Karpas-422 (cell line): ENCODE measurements at regions not wholly inside any gene's neighbourhood (a gene's known extent, or its start where the extent isn't known, plus 50 kb on each side); places are given as distances from the start of the nearest gene placed in this dataset.
A peak's percentile ranks its signal among the peaks of the same experiment; 100 is the strongest.
"Not testable (repeated sequence)": the region's sequence is repeated elsewhere in the genome, so short reads cannot be mapped to it uniquely, and the experiment has no call there.

Experiments used
- DNase-seq: peaks from one replicate; pipeline ENCODE4 v3.0.0-alpha.2; 2015
- H2AFZ ChIP-seq: fragments of 200-600 bp; sonication (generic); 2 replicates; pipeline ENCODE4 v1.6.1; 2014; ENCODE audit warnings: antibody characterized with exemption, low read length, mixed read lengths
- H3K27ac ChIP-seq: fragments of 200-600 bp; sonication (generic); 2 replicates; pipeline ENCODE4 v1.5.1; 2014; ENCODE audit warnings: mild to moderate bottlenecking, low read length, moderate library complexity
- H3K27me3 ChIP-seq: fragments of 200-600 bp; sonication (generic); 2 replicates; pipeline ENCODE4 v1.6.1; 2014; ENCODE audit warnings: low read length, mixed read lengths
- H3K36me3 ChIP-seq: fragments of 200-600 bp; sonication (generic); 2 replicates; pipeline ENCODE4 v1.6.1; 2014; ENCODE audit warnings: low read length, mixed read lengths; ENCODE audit not compliant: insufficient read depth
- H3K4me1 ChIP-seq: fragments of 200-600 bp; sonication (generic); 2 replicates; pipeline ENCODE4 v1.6.1; 2014; ENCODE audit warnings: mild to moderate bottlenecking, low read length, mixed read lengths
- H3K4me2 ChIP-seq: fragments of 200-600 bp; sonication (generic); 2 replicates; pipeline ENCODE4 v1.6.1; 2014; ENCODE audit warnings: low read length, low read depth, mild to moderate bottlenecking; ENCODE audit not compliant: poor library complexity, severe bottlenecking
- H3K4me3 ChIP-seq: fragments of 200-600 bp; sonication (generic); 2 replicates; pipeline ENCODE4 v1.5.1; 2014; ENCODE audit warnings: mild to moderate bottlenecking, antibody characterized with exemption, low read length, mixed read lengths
- H3K79me2 ChIP-seq: fragments of 200-600 bp; sonication (generic); 2 replicates; pipeline ENCODE4 v1.6.1; 2014; ENCODE audit warnings: mild to moderate bottlenecking, low read length, mixed read lengths
- H3K9ac ChIP-seq: fragments of 200-600 bp; sonication (generic); 2 replicates; pipeline ENCODE4 v1.6.0; 2014; ENCODE audit warnings: low read length
- H3K9me2 ChIP-seq: fragments of 200-600 bp; sonication (generic), shearing (Covaris generic); replicated peaks from 2 replicates; pipeline ENCODE4 v1.6.0; 2014; ENCODE audit warnings: mild to moderate bottlenecking, low read length, moderate library complexity; ENCODE audit not compliant: insufficient read depth
- H3K9me3 ChIP-seq: fragments of 300-700, 200-600 bp; sonication (generic); 2 replicates; pipeline ENCODE4 v1.6.1; 2014; ENCODE audit warnings: low read length, mixed read lengths
- H4K20me1 ChIP-seq: fragments of 200-600 bp; sonication (generic); 2 replicates; pipeline ENCODE4 v1.6.1; 2014; ENCODE audit warnings: mild to moderate bottlenecking, antibody characterized with exemption, low read length, low read depth; ENCODE audit not compliant: insufficient read depth

DNA sequence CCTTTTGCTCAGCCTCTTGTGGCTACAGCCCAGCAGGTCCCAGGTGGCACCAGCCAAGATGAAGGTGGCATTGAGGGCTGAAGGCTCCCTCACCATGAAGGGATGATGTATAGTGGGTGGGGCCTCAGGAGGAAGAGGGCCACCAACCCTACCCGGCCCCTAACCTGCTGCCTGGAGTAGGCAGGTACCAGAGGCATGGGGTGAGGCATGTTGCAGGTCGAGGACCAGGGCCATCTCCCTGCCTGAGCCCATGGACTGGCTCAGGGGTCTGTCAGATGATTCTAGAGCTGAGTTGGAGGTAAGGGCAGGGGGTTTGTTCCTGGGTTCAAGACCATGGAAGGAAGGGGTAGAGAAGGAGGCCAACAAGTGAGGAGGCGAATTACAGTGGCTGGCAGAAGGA lies 231.1 kb downstream of the POTEM start:
- H3K36me3 ChIP-seq, H2AFZ ChIP-seq, H3K4me1 ChIP-seq, H4K20me1 ChIP-seq, H3K4me2 ChIP-seq, DNase-seq, H3K27ac ChIP-seq, H3K9me2 ChIP-seq, H3K9ac ChIP-seq, H3K27me3 ChIP-seq, H3K9me3 ChIP-seq, H3K4me3 ChIP-seq, H3K79me2 ChIP-seq: not testable (repeated sequence)

DNA sequence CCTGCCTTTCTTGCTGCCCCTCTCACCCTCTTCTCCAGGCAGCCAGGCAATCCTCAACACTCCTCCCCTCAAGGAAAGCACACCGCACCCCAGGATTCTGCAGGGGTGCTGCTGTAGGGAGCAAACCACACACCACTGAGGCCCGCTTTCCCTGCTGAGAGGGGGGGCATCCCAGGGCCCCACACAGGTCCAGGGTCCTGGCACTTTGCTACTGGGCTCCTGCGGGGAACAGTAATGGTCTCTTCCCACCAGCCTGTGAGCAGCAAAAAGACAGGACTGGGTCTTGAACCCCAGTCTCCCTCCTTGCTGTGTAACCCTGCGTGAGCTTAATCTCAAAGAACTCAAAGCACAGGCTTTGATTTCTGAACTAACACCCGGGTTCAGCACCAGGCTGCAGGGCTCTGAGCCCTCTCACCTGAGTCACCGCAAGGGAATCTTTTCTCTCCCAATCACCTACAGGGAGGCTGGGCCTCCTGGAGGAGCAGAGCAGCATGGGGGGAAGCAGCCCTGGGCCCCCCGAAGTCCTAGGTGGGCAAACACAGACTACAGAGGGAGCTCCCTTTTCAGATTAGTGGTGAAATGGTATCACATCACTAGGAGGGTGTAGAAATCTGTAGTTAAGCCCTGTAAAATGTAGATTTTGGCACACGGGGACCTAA lies 232.6 kb downstream of the POTEG start:
- not testable (repeated sequence) for H3K4me2 ChIP-seq, H2AFZ ChIP-seq, H3K79me2 ChIP-seq, H3K4me1 ChIP-seq, H3K9ac ChIP-seq, H4K20me1 ChIP-seq, H3K4me3 ChIP-seq, H3K9me3 ChIP-seq, H3K27ac ChIP-seq, H3K9me2 ChIP-seq, H3K27me3 ChIP-seq, H3K36me3 ChIP-seq
- DNase-seq: peak; percentile 12

DNA sequence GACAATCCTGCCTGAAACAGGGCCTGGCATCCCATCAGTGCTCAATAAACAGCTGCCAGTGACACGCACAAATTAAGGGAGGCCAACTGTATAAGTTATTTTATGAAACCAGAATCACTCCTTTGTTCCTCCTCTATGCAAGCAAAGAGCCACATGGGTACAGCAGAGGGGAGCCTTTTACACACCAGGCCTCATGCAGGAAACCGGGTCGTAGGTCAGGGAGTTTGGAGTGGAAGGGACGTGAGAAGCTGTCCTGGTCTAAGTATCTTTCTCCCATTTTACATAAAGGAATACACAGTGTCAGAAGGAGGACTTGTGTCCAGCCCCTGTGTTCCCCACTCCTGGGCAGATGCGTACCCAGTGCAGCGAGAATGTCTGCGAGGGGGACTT lies 232.1 kb downstream of the POTEG start:
- H3K36me3 ChIP-seq: not testable (repeated sequence)

DNA sequence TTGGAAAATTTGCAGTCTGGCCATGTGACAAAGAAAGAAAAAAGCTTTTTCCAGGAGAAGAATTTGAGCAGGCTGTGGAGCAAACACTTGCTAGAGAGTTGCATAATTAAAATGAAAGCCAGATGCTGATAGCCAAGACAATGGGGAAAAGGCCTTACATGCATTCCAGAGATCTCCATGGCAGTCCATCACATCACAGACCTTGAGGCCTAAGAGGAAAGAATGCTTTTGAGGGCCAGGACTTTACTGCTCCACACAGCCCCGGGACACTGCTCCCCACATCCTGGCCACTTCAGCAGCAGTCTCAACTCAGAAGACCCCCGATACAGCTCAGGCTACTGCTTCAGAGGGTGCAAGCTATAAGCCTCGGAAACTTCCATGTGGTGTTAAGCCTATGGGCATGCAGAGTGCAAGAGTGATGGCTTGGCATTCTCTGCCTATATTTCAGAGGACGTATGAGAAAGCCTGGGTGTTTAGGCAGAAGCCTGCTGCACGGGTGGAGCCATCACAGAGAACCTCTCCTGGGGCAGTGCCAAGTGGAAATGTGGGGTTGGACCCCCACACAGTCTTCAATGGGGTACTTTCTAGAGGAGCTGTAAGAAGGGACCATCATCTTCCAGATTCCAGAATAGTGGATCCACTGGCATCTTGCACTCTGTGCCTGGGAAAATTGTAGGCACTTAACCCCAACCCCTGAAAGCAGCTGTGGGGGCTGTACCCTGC lies 230.7 kb downstream of the POTEG start:
- not testable (repeated sequence) for H3K4me1 ChIP-seq, H3K27ac ChIP-seq, H3K4me2 ChIP-seq, H3K36me3 ChIP-seq, H2AFZ ChIP-seq, H3K9ac ChIP-seq, DNase-seq, H3K9me3 ChIP-seq, H3K4me3 ChIP-seq, H3K79me2 ChIP-seq, H4K20me1 ChIP-seq, H3K27me3 ChIP-seq, H3K9me2 ChIP-seq

More for the DNA sequence above, 232.1 kb downstream of the POTEG start:
- H3K27me3 ChIP-seq, H4K20me1 ChIP-seq, H3K79me2 ChIP-seq, H3K9me3 ChIP-seq, H2AFZ ChIP-seq, H3K4me3 ChIP-seq, H3K27ac ChIP-seq, H3K9me2 ChIP-seq, DNase-seq, H3K9ac ChIP-seq, H3K4me1 ChIP-seq, H3K4me2 ChIP-seq: not testable (repeated sequence)

DNA sequence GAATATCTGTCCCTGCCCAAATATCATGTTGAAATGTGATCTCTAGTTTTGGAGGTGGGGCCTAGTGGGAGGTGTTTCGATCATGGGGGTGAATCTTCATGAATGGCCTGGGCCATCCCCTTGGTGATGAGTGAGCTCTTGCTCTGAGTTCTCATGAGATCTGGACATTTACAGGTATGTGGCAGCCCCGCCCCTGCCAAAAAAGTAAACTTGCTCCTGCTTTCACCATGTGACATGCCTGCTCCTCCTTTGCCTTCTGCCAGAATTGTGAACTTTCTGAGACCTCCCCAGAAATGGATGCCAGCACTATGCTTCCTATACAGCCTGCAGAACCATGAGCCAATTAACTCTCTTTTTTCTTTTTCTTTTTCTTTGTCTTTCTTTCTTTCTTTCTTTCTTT lies 229.3 kb downstream of the POTEG start:
- H3K4me2 ChIP-seq, H3K4me3 ChIP-seq, H3K9me3 ChIP-seq, H3K27ac ChIP-seq, H3K9ac ChIP-seq, H3K79me2 ChIP-seq, H3K9me2 ChIP-seq, H4K20me1 ChIP-seq, H3K36me3 ChIP-seq, H2AFZ ChIP-seq, H3K27me3 ChIP-seq, H3K4me1 ChIP-seq, DNase-seq: not testable (repeated sequence)

DNA sequence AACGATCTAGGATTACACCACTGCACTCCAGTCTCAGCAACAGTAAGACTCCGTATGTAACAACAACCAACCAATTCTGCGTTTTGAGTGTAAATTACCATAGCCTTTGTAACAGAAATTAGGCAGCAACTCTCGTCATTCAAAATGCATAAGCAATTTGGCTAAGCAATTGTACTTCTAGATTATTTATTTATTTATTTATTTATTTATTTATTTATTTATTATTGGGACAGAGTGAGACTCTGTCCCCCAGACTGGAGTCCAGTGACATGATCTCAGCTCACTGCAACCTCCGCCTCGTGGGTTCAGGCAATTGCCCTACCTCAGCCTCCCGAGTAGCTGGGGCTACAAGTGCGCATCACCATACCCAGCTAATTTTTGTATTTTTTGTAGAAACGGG lies 217.7 kb downstream of the POTEG start:
- H3K9me2 ChIP-seq, H3K79me2 ChIP-seq, H3K9me3 ChIP-seq, H2AFZ ChIP-seq, H3K4me3 ChIP-seq, DNase-seq, H4K20me1 ChIP-seq, H3K36me3 ChIP-seq, H3K27me3 ChIP-seq, H3K27ac ChIP-seq, H3K4me1 ChIP-seq, H3K4me2 ChIP-seq, H3K9ac ChIP-seq: not testable (repeated sequence)

DNA sequence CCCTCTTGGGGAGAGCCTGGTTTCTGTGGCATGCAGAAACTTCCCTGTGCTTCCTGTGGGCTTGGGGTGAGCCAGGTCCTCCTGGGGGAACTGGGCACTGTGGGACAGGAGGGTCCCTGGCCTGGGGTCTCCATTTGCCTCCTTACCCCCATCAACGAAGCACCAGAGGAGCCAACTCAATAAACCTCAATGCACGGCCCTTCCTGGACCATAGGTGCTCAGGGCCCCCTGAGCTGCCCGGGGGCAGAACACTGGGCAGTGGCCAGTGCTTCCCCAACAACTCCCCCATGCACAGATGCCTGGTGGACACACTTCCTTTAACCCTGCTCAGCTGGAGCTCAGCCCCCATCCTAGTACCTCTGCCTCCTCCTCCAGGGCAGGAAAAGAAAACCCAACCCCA lies 214.7 kb downstream of the POTEG start:
- not testable (repeated sequence) for H3K9ac ChIP-seq, DNase-seq, H3K79me2 ChIP-seq, H3K36me3 ChIP-seq, H2AFZ ChIP-seq, H3K4me2 ChIP-seq, H3K4me3 ChIP-seq, H3K9me2 ChIP-seq, H3K4me1 ChIP-seq, H3K9me3 ChIP-seq, H3K27me3 ChIP-seq, H3K27ac ChIP-seq, H4K20me1 ChIP-seq

DNA sequence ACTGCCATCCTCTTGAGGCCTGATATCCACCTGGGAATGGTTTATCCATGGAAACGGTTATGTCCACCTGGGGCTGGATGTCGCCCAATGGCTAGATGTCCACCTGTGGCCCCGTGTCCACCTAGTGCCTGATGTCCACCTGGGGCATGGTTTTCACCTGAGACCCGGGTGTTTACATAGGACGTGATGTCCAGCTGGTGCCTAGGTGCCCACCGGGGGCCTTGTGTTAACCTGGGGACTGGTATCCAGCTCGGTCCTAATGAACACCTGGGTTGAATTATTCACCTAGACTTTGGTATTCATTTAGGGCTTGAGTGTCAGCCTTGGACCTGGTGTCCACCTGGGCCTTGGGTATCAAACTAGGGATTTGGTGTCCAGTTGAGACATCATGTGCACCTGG lies 202.7 kb downstream of the POTEG start:
- not testable (repeated sequence) for H3K36me3 ChIP-seq, DNase-seq, H3K4me1 ChIP-seq, H3K27me3 ChIP-seq, H3K4me2 ChIP-seq, H3K9ac ChIP-seq, H3K9me3 ChIP-seq, H3K4me3 ChIP-seq, H3K79me2 ChIP-seq, H3K9me2 ChIP-seq, H3K27ac ChIP-seq, H2AFZ ChIP-seq, H4K20me1 ChIP-seq

DNA sequence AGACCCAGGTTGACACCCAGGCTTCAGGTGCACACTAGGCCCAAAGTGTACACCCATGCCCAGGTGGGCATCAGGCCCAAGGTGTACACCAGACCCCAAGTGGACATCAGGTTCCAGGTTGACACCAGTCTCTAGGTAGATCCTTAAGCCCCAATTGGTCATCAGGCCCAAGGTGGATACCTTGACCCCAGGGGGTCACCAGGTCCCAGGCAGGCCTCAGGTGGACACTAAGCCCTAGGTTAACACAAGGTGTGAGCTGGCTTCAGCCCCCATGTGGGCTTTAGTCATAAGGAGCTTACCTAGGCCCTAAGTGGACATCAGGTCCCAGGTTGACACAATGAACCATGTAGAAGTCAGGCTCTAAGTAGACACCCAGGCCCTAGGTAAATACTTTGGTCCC lies 200.1 kb downstream of the POTEG start:
- not testable (repeated sequence) for H3K27me3 ChIP-seq, H3K9me2 ChIP-seq, H2AFZ ChIP-seq, H3K36me3 ChIP-seq, H3K79me2 ChIP-seq, H3K9ac ChIP-seq, H3K4me2 ChIP-seq, H3K9me3 ChIP-seq, DNase-seq, H3K4me3 ChIP-seq, H3K27ac ChIP-seq, H4K20me1 ChIP-seq, H3K4me1 ChIP-seq
